DOHH2 (cell line): ENCODE measurements at regions not wholly inside any gene's neighbourhood (a gene's known extent, or its start where the extent isn't known, plus 50 kb on each side); places are given as distances from the start of the nearest gene placed in this dataset.

Experiments used
- H3F3A ChIP-seq: fragments of 200-600 bp; sonication (generic), shearing (Covaris generic); 2 replicates; pipeline ENCODE4 v1.6.0; 2016; ENCODE audit warnings: antibody characterized with exemption, mild to moderate bottlenecking; ENCODE audit not compliant: control insufficient read depth, insufficient read depth
- H3K27ac ChIP-seq: fragments of 200-600 bp; sonication (generic); 2 replicates; pipeline ENCODE4 v1.5.1; 2014; ENCODE audit warnings: low read depth, mild to moderate bottlenecking, low read length, moderate library complexity
- H3K27me3 ChIP-seq: fragments of 200-600 bp; sonication (generic); 2 replicates; pipeline ENCODE4 v1.6.1; 2014; ENCODE audit warnings: mild to moderate bottlenecking, low read length, mixed read lengths; ENCODE audit not compliant: control insufficient read depth
- H3K36me3 ChIP-seq: fragments of 200-600 bp; sonication (generic); 2 replicates; pipeline ENCODE4 v1.6.1; 2014; ENCODE audit warnings: mild to moderate bottlenecking, low read length, moderate library complexity, mixed read lengths; ENCODE audit not compliant: control insufficient read depth
- H3K4me1 ChIP-seq: fragments of 200-600 bp; sonication (generic); 2 replicates; pipeline ENCODE4 v1.6.1; 2014; ENCODE audit warnings: mild to moderate bottlenecking, low read length, mixed read lengths; ENCODE audit not compliant: control insufficient read depth
- H3K4me2 ChIP-seq: fragments of 200-600 bp; sonication (generic); 2 replicates; pipeline ENCODE4 v1.6.0; 2014; ENCODE audit warnings: mild to moderate bottlenecking, low read length, moderate library complexity
- H3K4me3 ChIP-seq: fragments of 200-600 bp; sonication (generic); 2 replicates; pipeline ENCODE4 v1.5.1; 2014; ENCODE audit warnings: mild to moderate bottlenecking, low read length, mixed read lengths
- H3K79me2 ChIP-seq: fragments of 200-600 bp; sonication (generic); 2 replicates; pipeline ENCODE4 v1.6.1; 2014; ENCODE audit warnings: mild to moderate bottlenecking, low read length, mixed read lengths; ENCODE audit not compliant: control insufficient read depth
- H3K9me2 ChIP-seq: fragments of 200-600 bp; sonication (generic); replicated peaks from 2 replicates; pipeline ENCODE4 v1.6.1; 2014; ENCODE audit warnings: mild to moderate bottlenecking, low read length, mixed read lengths; ENCODE audit not compliant: control insufficient read depth
- H3K9me3 ChIP-seq: fragments of 200-600 bp; sonication (generic); 2 replicates; pipeline ENCODE4 v1.6.1; 2014; ENCODE audit warnings: antibody characterized with exemption, low read length, mixed read lengths; ENCODE audit not compliant: control insufficient read depth, insufficient read depth
- H4K20me1 ChIP-seq: fragments of 200-600 bp; sonication (generic); 2 replicates; pipeline ENCODE4 v1.6.0; 2014; ENCODE audit warnings: low read depth, mild to moderate bottlenecking, antibody characterized with exemption, low read length, moderate library complexity; ENCODE audit not compliant: control insufficient read depth, insufficient read depth
- EZH2phosphoT487 ChIP-seq: fragments of 200-600 bp; sonication (generic); IDR thresholded peaks from 2 replicates; pipeline ENCODE4 v1.6.1; 2017; ENCODE audit warnings: borderline replicate concordance, mild to moderate bottlenecking, antibody characterized with exemption, low read length, moderate library complexity, mixed read lengths
- TF ChIP-seq, protein P1 (sequence below): fragments of 200-600 bp; sonication (generic); IDR thresholded peaks from one replicate; pipeline ENCODE4 v1.5.1; 2014; ENCODE audit warnings: antibody characterized with exemption, mild to moderate bottlenecking, low read depth, low read length; ENCODE audit not compliant: poor library complexity, severe bottlenecking

DNA sequence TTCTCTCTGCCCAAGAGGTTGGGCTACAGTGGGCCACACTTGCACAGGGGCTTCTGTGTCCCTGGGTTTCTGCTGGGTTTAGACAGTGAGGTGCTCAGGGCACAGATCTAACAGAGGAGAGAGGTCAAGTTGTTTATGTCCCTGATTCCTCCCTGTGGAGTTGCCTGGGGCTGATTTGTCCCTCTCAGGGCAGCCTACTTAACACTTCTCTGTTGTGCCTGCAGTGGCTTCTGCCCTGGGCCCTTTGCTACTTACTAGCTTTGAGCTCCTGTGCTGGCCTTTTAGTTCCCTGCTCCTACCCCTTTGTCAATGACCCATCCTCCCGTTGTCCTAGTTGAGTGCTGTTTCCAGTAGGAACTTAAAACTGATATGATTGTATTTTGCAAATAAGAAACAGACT is 114.0 kb upstream of the RGMA start:
- Histone ChIP-seq H3K9me2 (no peaks in the 10 kb centered on the region), H3K36me3 (no peaks in the 10 kb centered on the region), H3K4me3 (no peak overlapping the region), H3K27me3 (peaks cover 6% of the 10 kb centered on the region; the same call in 1 of the 2 replicates), H3K79me2 (no peaks in the 10 kb centered on the region), H3K4me1 (no peaks in the 10 kb centered on the region), H3K9me3 (no peaks in the 10 kb centered on the region), H3K27ac (no peak overlapping the region), H4K20me1 (no peaks in the 10 kb centered on the region), H3F3A (no peaks in the 10 kb centered on the region), H3K4me2 (no peak overlapping the region)
- TF ChIP-seq, protein P1, sequence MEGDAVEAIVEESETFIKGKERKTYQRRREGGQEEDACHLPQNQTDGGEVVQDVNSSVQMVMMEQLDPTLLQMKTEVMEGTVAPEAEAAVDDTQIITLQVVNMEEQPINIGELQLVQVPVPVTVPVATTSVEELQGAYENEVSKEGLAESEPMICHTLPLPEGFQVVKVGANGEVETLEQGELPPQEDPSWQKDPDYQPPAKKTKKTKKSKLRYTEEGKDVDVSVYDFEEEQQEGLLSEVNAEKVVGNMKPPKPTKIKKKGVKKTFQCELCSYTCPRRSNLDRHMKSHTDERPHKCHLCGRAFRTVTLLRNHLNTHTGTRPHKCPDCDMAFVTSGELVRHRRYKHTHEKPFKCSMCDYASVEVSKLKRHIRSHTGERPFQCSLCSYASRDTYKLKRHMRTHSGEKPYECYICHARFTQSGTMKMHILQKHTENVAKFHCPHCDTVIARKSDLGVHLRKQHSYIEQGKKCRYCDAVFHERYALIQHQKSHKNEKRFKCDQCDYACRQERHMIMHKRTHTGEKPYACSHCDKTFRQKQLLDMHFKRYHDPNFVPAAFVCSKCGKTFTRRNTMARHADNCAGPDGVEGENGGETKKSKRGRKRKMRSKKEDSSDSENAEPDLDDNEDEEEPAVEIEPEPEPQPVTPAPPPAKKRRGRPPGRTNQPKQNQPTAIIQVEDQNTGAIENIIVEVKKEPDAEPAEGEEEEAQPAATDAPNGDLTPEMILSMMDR = no peak
- no peak for TF ChIP-seq EZH2phosphoT487

DNA sequence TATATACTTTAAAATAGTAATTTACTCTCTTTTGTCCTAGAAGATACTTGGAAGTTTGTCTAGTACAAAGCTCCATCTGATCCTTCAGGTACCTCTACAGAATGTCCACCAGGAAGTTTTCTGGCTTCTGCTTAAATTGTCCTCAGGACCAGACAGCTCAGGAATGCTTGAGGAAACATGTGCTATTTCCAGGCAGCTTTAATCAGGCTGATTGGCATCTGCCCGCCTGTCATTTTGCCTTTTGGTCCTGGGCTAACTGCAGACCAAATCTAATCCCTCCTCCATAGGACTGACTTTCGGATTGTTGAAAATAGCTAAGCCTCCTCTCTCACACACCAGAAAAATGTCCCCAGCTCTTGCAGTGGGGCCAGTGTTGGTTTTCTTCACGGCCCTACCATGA is 113.4 kb upstream of the RGMA start:
- no peaks in the 10 kb centered on the region for H3K9me3 ChIP-seq
- TF ChIP-seq EZH2phosphoT487 = no peak
- TF ChIP-seq, protein P1 = no peak
- H3K4me3 ChIP-seq = no peak overlapping the region
- H3K27me3 ChIP-seq = peaks cover 6% of the 10 kb centered on the region; the same call in 1 of the 2 replicates
- H3K9me2 ChIP-seq = no peaks in the 10 kb centered on the region
- no peak overlapping the region for H3K4me2 ChIP-seq
- no peak overlapping the region for H3K27ac ChIP-seq
- H4K20me1 ChIP-seq = no peaks in the 10 kb centered on the region
- no peaks in the 10 kb centered on the region for H3F3A ChIP-seq
- H3K4me1 ChIP-seq = no peaks in the 10 kb centered on the region
- no peaks in the 10 kb centered on the region for H3K79me2 ChIP-seq
- H3K36me3 ChIP-seq = no peaks in the 10 kb centered on the region

DNA sequence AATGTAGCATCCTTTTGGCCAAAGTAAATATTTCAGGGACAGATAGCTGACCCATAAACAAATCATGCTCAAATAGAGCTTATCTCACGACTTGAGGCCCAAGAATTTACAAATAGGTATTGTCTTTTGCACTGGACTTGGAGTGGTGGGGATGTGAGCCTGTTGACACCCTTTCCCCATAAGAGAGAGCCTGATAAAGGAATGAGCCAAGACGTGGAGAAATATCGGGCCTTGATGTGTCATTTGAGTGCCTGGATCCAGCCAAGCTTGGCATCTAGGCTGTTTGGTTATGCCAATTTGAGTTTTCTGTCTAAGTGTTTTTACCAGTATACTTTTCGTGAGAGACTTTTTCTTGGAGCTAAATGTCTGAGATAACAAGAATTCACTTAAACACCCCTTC is 112.9 kb upstream of the RGMA start:
- no peak overlapping the region for H3K4me3 ChIP-seq
- H3K79me2 ChIP-seq = no peaks in the 10 kb centered on the region
- H3K27ac ChIP-seq = no peak overlapping the region
- H3K4me1 ChIP-seq = no peaks in the 10 kb centered on the region
- H3K9me3 ChIP-seq = no peaks in the 10 kb centered on the region
- no peaks in the 10 kb centered on the region for H4K20me1 ChIP-seq
- no peak overlapping the region for H3K4me2 ChIP-seq
- H3K36me3 ChIP-seq = no peaks in the 10 kb centered on the region
- H3F3A ChIP-seq = no peaks in the 10 kb centered on the region
- TF ChIP-seq EZH2phosphoT487 = no peak
- TF ChIP-seq, protein P1 = no peak
- H3K9me2 ChIP-seq = no peaks in the 10 kb centered on the region
- H3K27me3 ChIP-seq = peaks cover 6% of the 10 kb centered on the region; the same call in 1 of the 2 replicates
